PC-3 (cell line): ENCODE measurements at regions not wholly inside any gene's neighbourhood (a gene's known extent, or its start where the extent isn't known, plus 50 kb on each side); places are given as distances from the start of the nearest gene placed in this dataset.
A peak's percentile ranks its signal among the peaks of the same experiment; 100 is the strongest.
"Not testable (repeated sequence)": the region's sequence is repeated elsewhere in the genome, so short reads cannot be mapped to it uniquely, and the experiment has no call there.

Source experiments
- ATAC-seq: fragments of 200-7000 bp; cut with Tn5 transposase; 2 replicates; pipeline ENCODE4 v1.9.1; 2020; ENCODE audit warnings: mild to moderate bottlenecking, moderate library complexity
- BruUV-seq: library from RNA; stranded (reverse); fragments of 400-500 nt; replicated peaks from 2 replicates; lab custom pipeline; 2021; lab: Mats Ljungman, UMichigan
- CTCF ChIA-PET: fragments of 300-600 bp; sonication (Branson Sonifier 250); formaldehyde crosslinking; loops from one replicate; lab custom pipeline; 2022; ENCODE audit warnings: antibody characterized with exemption; lab: Charles Lee
- POLR2A ChIA-PET: fragments of 300-600 bp; sonication (Branson Sonifier 250); formaldehyde crosslinking; loops from one replicate; lab custom pipeline; 2022; ENCODE audit warnings: antibody characterized with exemption; ENCODE audit not compliant: unreplicated experiment; lab: Charles Lee
- DNase-seq: peaks from one replicate; pipeline ENCODE4 v3.0.0-alpha.2; 2015
- H2AFZ ChIP-seq: fragments of 300-600 bp; sonication (generic); 2 replicates; pipeline ENCODE4 v1.6.0; 2016; ENCODE audit warnings: antibody characterized with exemption, low read length
- H3F3A ChIP-seq: fragments of 300-600 bp; sonication (generic); one replicate; pipeline ENCODE4 v1.6.0; 2017; ENCODE audit warnings: antibody characterized with exemption, low read length, control low read depth, mild to moderate bottlenecking; ENCODE audit not compliant: unreplicated experiment
- H3K27ac ChIP-seq: fragments of 300-600 bp; sonication (generic); 2 replicates; pipeline ENCODE4 v1.5.1; 2016; ENCODE audit warnings: mild to moderate bottlenecking, low read length
- H3K27me3 ChIP-seq: fragments of 300-600 bp; sonication (generic); 2 replicates; pipeline ENCODE4 v1.6.1; 2016; ENCODE audit warnings: low read length, mixed read lengths
- H3K36me3 ChIP-seq: fragments of 300-600 bp; sonication (generic); 2 replicates; pipeline ENCODE4 v1.6.1; 2016; ENCODE audit warnings: low read depth, mixed run types, low read length, mixed read lengths
- H3K4me1 ChIP-seq: fragments of 300-600 bp; sonication (generic); 2 replicates; pipeline ENCODE4 v1.5.1; 2016; ENCODE audit warnings: low read length; ENCODE audit not compliant: insufficient read depth
- H3K4me2 ChIP-seq: fragments of 300-600 bp; sonication (generic); 2 replicates; pipeline ENCODE4 v1.6.0; 2016; ENCODE audit warnings: low read length
- H3K4me3 ChIP-seq: fragments of 300-600 bp; sonication (generic); 2 replicates; pipeline ENCODE4 v1.5.1; 2016; ENCODE audit warnings: mild to moderate bottlenecking, low read length, mixed read lengths
- H3K79me2 ChIP-seq: fragments of 300-600 bp; sonication (generic); 2 replicates; pipeline ENCODE4 v1.6.1; 2017; ENCODE audit warnings: low read length, mixed read lengths
- H3K9ac ChIP-seq: fragments of 300-600 bp; sonication (generic); 2 replicates; pipeline ENCODE4 v1.6.0; 2016; ENCODE audit warnings: mild to moderate bottlenecking, low read length
- H3K9me2 ChIP-seq: fragments of 300-600 bp; sonication (generic); replicated peaks from 2 replicates; pipeline ENCODE4 v1.6.1; 2016; ENCODE audit warnings: mixed run types, low read length, mixed read lengths
- H3K9me3 ChIP-seq: fragments of 300-600 bp; sonication (generic); 2 replicates; pipeline ENCODE4 v1.6.1; 2016; ENCODE audit warnings: low read length, mixed read lengths
- H4K20me1 ChIP-seq: fragments of 300-600 bp; sonication (generic); 2 replicates; pipeline ENCODE4 v1.6.1; 2016; ENCODE audit warnings: low read length, mixed read lengths
- EZH2 ChIP-seq: fragments of 300-600 bp; sonication (generic); IDR thresholded peaks from one replicate; pipeline ENCODE4 v1.6.1; 2017; ENCODE audit warnings: antibody characterized with exemption, mild to moderate bottlenecking, low read length; ENCODE audit not compliant: unreplicated experiment
- EZH2phosphoT487 ChIP-seq: fragments of 300-600 bp; sonication (generic); IDR thresholded peaks from 2 replicates; pipeline ENCODE4 v1.6.1; 2018; ENCODE audit warnings: mild to moderate bottlenecking, antibody characterized with exemption, low read length, borderline replicate concordance
- intact Hi-C: fragments of 100-400 bp; cut with micrococcal nuclease; formaldehyde crosslinking; loops from 2 replicates; pipeline ENCODE4 v1.9.0; 2023
- TF ChIP-seq, protein P1 (sequence below): fragments of 300-600 bp; sonication (generic); conservative IDR thresholded peaks from 2 replicates; pipeline ENCODE4 v1.5.1; 2017; ENCODE audit warnings: antibody characterized with exemption, low read depth, mild to moderate bottlenecking, low read length

DNA sequence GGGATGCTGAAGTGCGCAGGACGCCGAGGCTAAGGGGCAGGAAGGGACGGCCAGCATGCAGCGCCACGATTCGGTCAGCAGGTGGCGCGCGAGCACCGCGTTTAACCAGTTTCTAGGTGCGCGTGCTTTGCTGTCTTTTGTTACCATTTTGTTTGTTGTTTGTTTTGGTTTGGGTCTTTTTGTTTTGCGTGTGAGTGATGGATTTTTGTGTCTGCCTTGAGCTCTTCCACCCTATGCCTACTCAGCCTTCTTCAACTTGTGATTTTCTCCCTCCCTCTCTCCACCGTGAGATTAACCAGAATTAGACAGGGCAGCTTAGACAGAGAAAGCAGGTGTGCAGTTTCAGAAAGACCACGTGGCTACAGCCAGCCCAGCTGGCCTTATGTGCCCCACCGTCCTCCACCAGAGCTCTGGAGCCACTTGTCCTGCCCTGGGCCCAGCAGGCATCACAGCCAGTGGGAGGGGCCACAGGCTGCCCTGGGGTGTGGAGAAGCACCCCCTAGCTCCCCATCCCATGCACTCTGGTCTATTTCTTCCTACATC lies 180.2 kb downstream of the RNF144A start:
- ATAC-seq (peak; percentile 92), DNase-seq (peak; percentile 79)
- peak overlapping the region; percentile 81 for H3K4me2 ChIP-seq
- no peaks in the 10 kb centered on the region for H3K9me2 ChIP-seq
- ChIA-PET POLR2A (no interaction called here), CTCF (interaction anchor here (0.6 to 1.1 kb wide), 4 partner anchors 15 to 1735 kb away, joined by 3 to 6 read pairs (median 4); no protein-coding TSS in a partner anchor)
- H3K27ac ChIP-seq: no peak overlapping the region
- H3F3A ChIP-seq: no peaks in the 10 kb centered on the region
- H2AFZ ChIP-seq: peak overlapping the region; percentile 86
- 0 out of 2 replicates have a peak overlapping the region, but pooled peaks have one; percentile 30 for H3K9ac ChIP-seq
- H4K20me1 ChIP-seq: no peaks in the 10 kb centered on the region
- TF ChIP-seq, protein P1, sequence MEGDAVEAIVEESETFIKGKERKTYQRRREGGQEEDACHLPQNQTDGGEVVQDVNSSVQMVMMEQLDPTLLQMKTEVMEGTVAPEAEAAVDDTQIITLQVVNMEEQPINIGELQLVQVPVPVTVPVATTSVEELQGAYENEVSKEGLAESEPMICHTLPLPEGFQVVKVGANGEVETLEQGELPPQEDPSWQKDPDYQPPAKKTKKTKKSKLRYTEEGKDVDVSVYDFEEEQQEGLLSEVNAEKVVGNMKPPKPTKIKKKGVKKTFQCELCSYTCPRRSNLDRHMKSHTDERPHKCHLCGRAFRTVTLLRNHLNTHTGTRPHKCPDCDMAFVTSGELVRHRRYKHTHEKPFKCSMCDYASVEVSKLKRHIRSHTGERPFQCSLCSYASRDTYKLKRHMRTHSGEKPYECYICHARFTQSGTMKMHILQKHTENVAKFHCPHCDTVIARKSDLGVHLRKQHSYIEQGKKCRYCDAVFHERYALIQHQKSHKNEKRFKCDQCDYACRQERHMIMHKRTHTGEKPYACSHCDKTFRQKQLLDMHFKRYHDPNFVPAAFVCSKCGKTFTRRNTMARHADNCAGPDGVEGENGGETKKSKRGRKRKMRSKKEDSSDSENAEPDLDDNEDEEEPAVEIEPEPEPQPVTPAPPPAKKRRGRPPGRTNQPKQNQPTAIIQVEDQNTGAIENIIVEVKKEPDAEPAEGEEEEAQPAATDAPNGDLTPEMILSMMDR: peak; percentile 97
- TF ChIP-seq EZH2phosphoT487: no peak
- intact Hi-C loops: loop anchor here (1.0 to 5.0 kb wide), 3 partner anchors 14 to 1664 kb away; no protein-coding TSS in a partner anchor
- H3K4me1 ChIP-seq: no peaks in the 10 kb centered on the region; the same call in 1 of the 2 replicates
- BruUV-seq: no TSS peak
- no peaks in the 10 kb centered on the region for H3K27me3 ChIP-seq
- no peaks in the 10 kb centered on the region for H3K9me3 ChIP-seq
- H3K79me2 ChIP-seq: no peaks in the 10 kb centered on the region
- H3K36me3 ChIP-seq: no peaks in the 10 kb centered on the region
- peak overlapping the region; percentile 58 for H3K4me3 ChIP-seq

DNA sequence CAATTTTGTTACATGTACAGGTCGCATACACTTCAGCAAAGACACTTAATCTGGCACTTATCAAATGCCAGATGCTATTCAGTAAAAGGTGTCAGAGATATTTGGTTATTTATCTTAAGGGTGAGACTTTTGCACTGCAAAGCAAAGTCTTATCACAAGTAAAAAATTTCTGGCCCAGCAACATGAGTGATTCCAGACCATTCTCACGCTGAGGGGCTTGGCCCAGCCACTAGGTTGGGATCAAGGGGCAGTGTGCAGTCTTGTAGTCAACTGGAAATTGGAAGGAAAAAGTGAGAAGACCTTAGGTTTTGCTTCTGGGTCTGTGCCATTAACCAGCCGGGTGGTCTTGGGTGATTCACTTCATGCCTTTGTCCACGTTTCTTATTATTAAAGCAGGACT lies 181.6 kb downstream of the RNF144A start:
- intact Hi-C loops: loop anchor here (5.0 kb wide), 1 partner anchor 573 kb away; no protein-coding TSS in a partner anchor
- Histone ChIP-seq H3K27me3 (no peaks in the 10 kb centered on the region), H3K4me3 (no peak overlapping the region), H3K9me3 (no peaks in the 10 kb centered on the region), H3K27ac (no peak overlapping the region), H3K79me2 (no peaks in the 10 kb centered on the region), H3K36me3 (no peaks in the 10 kb centered on the region), H3K9ac (no peak overlapping the region), H3K9me2 (no peaks in the 10 kb centered on the region), H4K20me1 (no peaks in the 10 kb centered on the region), H3K4me2 (no peak overlapping the region), H3K4me1 (no peaks in the 10 kb centered on the region; the same call in 1 of the 2 replicates), H2AFZ (no peak overlapping the region), H3F3A (no peaks in the 10 kb centered on the region)
- POLR2A ChIA-PET: no interaction called here
- ATAC-seq (no peak), DNase-seq (no peak)
- TF ChIP-seq EZH2phosphoT487 (no peak), EZH2 (no peak)
- TF ChIP-seq, protein P1: no peak
- BruUV-seq: no TSS peak
- CTCF ChIA-PET: no interaction called here

DNA sequence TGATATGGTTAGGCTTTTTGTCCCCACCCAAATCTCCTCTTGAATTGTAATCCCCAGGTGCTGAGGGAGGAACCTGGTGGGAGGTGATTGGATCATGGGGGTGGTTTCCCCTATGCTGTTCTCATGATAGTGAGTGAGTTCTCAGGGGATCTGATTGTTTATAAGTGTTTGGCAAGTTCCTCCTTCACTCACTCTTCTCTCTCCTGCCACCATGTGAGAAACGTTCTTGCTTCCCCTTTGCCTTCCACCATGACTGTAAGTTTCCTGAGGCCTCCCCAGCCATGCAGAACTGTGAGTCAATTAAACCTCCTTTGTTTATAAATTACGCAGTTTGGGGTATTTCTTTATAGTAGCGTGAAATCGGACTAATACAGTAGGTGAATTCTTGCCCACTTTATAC lies 182.5 kb downstream of the RNF144A start:
- H3F3A ChIP-seq, H3K9ac ChIP-seq, H3K4me1 ChIP-seq, H3K27me3 ChIP-seq, H3K36me3 ChIP-seq, H3K9me3 ChIP-seq, H3K27ac ChIP-seq, H2AFZ ChIP-seq, CTCF ChIA-PET, POLR2A ChIA-PET, H3K4me3 ChIP-seq, H4K20me1 ChIP-seq, BruUV-seq, H3K9me2 ChIP-seq, H3K4me2 ChIP-seq, H3K79me2 ChIP-seq, ATAC-seq, DNase-seq: not testable (repeated sequence)
- intact Hi-C loops: loop anchor here (5.0 kb wide), 1 partner anchor 573 kb away; no protein-coding TSS in a partner anchor
